NCI-H2029 treated with DMSO at 0.1 percent for 48 hours (cell line): ENCODE measurements at regions not wholly inside any gene's neighbourhood (a gene's known extent, or its start where the extent isn't known, plus 50 kb on each side); places are given as distances from the start of the nearest gene placed in this dataset.
"Not testable (repeated sequence)": the region's sequence is repeated elsewhere in the genome, so short reads cannot be mapped to it uniquely, and the experiment has no call there.

Source experiments
- DNase-seq: peaks from one replicate; lab custom pipeline; 2025; lab: John Stamatoyannopoulos, UW

DNA sequence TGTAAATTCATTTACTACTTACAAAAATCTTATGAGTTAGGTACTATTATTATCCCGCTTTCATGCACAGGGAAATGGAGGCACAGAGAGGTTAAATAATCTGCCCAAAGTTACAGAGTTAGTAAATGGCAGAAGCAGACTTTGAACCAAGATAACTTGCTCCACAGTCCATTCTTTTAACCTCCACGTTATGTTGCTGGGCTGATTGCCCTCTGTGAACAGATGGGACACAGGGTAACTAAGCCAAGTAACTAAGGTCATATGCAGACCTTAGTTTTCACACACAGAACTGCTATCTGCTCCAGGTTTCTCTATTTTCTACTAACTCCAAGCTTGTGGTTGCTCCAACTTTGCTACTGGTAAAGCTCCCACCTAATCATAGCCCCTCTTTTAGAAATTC is 147.1 kb upstream of the IFNG-AS1 start:
- no peak for DNase-seq

DNA sequence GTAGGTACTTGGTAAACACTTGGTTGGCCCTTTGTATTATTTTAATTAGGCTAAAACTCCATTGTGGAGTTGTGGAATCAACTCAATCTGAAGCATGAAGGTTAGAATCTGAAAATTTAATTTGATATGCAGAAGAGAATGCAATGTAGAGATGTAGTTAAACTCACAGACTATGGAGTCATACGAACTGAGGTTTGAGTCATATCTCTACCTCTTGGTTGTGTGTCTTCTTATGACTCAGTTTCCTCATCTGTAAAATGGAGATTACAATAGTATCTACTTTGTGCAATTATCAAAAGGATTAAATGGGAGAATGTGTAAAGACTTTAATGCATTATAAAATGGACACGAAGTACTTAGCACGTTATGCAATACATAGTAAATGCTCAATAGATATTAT is 146.0 kb upstream of the IFNG-AS1 start:
- no peak for DNase-seq

DNA sequence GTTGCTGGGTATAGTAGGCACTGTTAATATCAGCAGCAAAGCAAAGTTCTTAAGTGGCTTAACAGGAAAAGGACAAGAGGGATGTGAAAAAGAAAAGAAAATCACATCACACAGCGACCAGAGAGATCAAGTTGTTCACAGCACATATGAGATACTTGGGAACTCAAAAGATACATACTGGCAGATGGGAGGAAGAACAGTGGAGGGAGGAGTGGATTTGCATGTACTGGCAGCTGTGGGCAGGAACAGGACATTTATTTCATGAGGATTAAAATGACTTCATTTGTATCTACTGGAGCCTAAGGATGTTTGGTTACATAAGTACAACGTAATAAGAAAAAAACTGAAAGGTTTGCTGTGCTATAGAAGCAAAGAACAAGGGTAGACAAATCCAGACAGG is 136.5 kb upstream of the IFNG-AS1 start:
- DNase-seq = no peak

DNA sequence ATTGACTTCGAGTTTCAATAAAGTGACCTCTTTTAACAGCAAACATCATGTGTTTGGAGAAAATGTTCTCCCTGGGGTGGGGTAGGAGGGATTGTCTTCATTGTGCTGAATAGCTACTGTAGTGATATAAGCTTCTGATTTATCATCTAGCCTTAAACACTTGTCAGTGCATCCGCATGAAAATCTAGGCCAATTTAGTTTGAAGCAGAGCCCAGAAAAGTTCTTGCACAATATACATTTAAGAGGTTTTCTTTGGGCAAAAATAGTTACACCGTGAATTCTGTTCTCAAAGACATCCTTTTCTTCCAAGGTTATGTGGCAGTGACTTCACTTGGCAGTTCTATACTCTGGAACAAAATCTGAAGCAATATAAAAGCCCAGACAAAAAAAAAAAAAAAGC is 136.0 kb upstream of the IFNG-AS1 start:
- no peak for DNase-seq

DNA sequence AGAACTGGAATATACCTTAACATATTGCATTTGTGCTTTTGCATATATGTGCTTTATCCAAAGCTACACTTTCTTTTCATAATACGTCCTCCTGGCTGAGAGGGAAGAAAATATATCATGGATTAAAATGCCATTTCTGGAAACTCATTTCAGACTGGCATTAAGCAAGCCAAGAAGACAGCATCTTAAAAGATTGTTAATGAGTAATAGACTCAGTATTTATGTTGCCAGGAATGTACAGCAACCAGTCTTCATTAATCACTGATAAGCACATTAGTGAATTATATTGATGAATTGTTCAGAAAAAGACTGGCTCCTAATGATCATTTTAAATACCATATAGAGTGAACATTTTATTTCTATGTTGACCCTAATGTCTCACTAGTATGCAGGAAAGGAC is 134.9 kb upstream of the IFNG-AS1 start:
- DNase-seq = no peak

DNA sequence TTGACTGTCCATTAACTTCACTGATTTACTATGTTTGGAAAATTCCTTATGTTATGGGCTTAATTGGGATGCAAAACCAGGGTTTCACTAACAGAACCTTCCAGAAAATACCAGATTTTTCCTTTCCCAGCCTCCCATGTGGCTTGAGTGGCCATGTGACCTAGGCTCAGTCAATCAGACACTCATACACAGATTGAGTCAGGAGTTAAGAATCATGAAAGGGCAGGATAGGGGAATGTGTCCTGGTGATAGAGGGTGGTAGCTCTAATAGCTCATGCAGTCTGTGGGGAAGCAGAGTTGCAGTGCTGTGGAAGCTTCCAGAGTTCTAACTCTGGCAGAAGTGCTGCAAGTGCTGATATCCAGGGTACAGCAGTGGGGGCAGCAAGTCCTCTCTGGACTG is 134.1 kb upstream of the IFNG-AS1 start:
- DNase-seq = no peak

DNA sequence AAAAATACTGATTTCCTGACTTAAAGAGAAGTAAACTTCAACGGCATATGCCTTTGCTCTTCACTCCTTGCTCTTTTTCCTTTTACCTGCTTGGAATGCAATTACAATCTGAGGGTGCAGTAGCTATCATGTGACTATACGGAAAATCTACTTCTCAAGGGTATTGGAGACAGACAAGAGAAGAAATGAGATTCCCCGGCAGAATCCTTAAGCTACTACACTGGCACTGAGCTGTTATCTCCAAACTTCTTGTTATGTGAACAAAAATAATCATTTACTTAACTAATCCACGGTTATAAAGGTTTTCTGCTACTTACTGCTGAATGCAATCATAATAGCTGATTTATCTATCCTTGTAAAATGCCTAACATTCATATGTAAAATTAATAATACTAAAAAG is 118.0 kb upstream of the IFNG-AS1 start:
- DNase-seq = no peak

DNA sequence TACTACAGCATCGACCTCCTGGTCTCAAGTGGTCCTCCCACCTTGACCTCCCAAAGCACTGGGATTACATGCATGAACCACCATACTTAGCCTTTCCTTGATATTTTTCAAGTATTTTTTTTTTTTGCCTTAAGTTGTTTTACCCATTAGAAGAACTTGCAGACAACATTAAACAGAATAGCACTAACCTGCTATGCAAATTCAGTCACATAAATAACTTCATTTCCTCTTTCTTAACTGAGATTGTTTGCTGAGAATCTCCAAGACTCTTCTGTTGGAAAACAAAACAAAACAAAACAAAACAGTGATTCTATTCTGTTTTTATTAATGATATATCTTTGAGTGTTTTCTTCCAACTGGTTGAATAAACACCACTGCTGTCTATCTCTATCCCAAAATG is 115.9 kb upstream of the IFNG-AS1 start:
- no peak for DNase-seq

DNA sequence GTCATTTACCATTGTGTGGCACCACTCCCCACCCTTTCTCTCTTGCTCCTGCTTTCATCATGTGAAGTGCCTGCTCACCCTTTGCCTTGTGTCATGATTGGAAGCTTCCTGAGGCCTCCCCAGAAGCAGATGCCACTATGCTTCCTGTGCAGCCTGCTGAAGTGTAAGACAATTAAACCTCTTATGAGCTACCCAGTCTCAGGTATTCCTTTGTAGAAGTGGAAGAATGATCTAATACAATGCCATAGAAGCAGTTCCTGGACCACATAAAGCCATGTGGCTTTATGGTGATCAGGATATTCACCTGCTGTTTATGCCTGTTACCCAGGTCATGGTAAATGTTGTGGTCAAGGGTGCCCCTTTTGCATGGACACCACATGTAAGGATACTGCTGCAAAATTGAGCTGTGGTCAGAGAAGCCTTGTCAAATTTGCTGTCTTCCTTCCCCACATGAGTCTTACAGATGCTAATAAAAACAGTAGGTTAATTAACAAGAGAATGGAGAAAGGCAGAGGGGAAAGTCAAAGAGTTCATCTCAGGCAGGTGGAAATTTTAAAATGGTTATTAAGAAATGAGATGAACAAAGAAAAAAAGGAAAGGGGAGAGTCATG is 112.8 kb upstream of the IFNG-AS1 start:
- DNase-seq = no peak

DNA sequence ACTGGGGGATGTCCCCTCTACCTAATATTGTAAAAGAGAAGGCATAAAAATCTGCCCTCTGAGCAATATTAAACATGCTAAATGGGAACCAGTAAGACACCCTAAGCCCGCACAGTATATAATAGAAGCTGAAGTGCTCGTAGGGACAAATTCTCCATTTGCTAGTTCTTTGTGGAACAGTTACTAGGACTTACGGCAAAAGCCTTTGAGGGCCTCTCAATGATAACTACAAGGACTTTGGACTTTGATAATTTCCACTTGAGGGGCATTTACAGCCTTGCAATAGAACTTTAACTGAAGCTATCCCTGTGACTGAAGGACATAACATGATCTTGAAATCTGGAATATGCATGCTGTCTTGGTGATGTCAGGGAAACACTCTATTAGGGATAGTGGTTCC is 111.5 kb upstream of the IFNG-AS1 start:
- DNase-seq = no peak

DNA sequence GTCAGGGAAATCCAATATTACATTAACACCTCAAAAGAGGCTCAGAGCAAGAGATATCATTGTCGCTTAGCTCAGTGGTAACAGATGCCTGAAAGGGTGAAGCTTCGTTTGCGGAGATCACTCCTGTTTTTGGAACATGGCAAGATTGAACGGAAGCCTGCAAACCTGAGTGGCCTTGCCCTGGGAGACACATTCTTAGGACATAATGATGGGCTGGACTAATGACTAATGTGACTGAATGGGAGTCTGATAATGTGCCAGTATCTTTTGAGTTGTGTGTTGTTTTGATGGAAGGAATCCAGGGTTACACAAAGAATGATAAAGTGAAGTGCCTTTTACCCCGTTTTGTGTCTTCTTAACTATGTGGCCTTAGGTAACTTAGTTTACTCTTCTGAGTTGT is 109.3 kb upstream of the IFNG-AS1 start:
- DNase-seq = no peak

DNA sequence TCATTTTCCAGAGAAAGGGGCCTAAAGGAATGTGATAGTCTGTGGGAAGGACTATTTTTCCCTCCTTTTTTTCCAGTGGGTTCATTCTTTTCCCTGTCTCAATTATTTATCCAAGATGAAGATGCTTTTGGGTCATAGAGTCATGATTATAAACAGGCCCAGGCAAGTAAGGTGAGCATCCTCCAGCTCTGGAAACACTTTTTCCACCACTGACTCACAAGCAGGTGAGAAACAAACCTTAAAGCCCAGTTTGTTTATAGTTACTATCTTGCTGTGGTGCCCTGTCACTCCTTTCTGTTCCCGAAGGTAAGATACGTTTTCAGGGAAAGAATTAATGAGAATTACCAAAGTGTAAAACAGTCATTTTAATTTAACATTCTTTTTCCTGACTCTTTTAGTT is 107.7 kb upstream of the IFNG-AS1 start:
- DNase-seq = no peak

DNA sequence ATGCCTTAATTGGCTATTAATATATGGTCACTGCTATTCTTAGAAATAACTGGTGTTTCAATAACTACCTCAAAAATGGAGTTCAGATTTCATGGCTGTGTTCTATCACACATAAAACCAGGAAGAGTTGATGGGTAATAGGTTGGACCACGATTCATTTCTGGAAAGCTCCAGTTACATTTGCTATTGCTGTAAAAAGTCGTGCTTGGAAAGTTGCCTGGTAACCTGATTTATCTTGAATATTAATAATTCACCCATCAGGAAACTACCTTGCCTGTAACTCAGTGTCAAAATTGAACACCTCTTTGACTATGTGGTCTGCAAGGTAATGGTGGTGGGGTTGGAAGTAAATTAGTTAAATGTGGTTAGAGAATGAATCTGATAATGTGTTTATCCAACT is 104.7 kb upstream of the IFNG-AS1 start:
- no peak for DNase-seq

DNA sequence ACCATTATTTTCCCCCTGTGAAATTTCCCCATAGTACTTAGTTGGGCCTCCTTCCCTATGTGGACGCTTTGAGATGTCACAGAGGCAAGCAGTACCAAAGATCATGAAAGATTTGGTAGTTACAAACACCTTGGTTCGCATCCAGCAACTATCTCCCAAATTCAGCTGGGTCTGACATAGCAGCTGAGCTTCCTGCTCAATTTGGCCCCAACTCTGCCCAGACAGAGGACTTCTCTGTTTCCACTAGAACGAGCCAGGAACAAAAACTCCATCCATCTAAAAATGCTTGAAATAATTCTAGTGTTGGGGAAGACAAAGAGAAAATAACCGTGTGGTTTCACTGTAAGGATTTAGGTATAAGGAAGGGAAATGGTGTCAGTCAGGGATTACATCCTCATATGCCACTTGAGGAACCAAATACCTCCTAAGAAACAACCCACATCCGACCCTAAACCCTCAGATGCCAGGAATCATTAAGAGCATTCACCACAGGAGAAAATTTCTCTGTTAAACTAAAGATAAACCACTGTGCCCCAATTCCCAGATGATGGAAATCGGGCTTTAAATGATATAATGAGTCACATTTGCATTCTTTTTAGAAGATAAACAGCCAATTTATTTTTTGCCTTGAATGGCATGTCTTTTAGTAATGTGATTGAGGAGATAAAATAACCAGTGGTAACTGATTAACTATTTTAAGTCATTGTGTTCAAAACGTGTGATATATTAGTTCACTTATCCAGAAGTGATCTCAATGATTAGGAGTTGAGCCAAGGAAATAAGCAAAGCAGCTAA is 103.7 kb upstream of the IFNG-AS1 start:
- no peak for DNase-seq

DNA sequence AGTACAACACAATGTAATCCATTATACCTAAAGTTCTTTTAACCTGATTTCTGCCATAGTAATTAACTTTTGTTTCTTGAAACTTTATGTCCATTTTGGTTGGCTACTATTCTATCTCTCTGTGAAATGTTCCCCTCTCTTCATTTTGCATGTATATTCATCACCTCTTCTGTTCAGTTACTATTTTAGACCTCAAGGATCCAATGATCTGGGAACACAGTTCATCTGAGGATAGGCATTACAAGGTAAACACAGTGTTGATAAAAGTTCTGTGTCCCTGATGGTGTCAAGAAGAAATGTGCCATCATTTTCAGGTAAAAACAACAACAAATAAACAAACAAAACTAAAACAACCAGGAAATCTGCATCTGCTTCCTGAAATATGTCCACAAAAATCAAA is 102.2 kb upstream of the IFNG-AS1 start:
- DNase-seq = no peak

DNA sequence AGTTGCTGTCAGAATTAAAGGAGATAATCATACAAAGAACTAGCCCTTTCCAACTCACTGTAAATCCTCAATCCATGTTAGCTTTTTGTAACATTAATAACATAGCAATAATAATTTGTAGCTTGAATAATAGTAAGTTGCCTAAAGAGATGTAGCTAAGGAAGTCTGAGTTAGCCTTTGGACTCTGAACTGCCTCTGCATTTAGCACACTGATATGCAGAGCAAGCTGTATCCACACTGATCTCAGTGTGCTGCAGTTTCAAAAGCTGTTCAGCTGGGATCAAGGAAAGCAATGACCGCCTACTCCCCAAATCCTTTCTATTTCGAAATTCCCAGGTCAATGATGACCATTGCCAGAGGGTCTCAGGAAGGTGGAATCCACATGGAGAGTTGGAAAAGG is 99.3 kb upstream of the IFNG-AS1 start:
- no peak for DNase-seq

DNA sequence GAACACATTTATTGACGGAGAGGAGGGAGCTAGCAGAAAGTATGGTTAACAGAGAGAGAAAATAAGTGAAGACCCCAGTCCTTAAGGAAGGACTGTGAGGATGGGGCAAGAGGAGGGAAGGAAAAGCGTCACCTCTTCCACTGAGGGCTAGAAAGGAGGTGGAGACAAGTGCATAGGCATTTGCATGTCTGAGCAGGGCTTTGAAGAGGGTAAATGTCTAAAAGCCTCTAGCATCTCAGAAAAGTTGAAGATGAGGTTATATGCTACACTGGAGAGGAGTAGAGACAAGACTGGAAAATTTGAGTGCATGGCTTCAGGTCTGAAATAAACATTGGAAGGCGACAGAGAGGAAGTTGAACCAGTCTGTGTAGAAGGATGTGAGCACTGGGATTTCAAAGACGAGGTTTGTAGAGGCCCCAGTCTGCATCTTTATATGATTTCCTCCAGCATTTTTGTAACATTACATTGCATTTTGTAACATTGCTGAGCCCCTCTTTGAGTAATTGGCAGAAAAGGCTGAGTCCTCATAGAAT is 98.5 kb upstream of the IFNG-AS1 start:
- no peak for DNase-seq

DNA sequence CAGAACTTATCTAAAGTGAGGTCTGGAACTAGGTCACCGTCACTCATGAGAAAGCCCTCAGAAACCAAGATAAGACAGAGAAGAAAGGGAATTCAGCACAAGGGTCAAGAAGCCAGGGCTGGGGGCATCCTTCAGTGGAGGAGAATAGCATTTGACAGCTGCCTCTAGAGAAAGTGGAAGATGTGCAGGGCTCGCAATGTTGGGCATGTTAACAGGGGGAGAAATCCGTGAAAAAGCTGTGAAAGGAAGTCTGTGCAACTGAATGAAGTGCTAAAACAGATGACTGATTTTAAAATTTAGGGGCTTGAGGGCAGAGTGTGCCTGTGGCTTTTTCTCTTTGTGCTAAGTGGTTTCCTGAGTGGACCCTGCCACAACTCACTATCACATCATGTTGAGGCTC is 97.7 kb upstream of the IFNG-AS1 start:
- DNase-seq = no peak

DNA sequence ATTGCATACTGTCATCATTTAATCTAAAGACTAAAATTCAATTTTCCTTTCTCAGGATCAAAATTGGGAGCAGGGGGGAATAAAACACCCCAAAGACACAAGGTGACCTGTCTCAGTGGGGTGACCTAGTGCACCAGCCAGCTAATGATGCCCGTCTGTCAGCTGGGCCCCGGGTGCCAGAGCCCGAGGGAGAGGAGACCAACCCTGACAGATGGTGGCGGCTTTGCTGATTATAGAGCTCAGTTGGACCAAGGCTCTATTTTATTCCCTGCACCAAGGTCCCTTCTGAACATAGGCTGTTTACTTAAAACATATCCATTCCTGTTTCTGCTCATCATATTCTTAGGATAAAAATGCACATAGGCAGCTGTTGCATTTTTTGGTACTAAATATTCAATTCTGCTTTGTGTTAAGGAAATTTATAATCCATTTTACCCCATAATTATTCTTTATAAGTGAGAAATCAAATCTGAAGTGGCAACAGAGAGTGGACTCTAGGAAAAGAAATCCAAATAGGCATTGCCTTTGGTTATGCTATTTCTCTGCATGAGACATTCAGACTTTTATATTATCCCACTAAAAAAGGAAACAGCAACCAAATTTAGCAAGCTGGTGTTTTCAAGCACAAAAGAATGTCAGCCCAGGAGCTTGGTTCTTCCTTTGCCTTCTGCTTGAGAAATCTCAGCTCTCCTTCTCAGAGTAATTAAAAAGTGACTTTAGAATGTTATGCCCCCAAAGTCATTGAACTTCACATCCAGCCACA is 96.8 kb upstream of the IFNG-AS1 start:
- no peak for DNase-seq

DNA sequence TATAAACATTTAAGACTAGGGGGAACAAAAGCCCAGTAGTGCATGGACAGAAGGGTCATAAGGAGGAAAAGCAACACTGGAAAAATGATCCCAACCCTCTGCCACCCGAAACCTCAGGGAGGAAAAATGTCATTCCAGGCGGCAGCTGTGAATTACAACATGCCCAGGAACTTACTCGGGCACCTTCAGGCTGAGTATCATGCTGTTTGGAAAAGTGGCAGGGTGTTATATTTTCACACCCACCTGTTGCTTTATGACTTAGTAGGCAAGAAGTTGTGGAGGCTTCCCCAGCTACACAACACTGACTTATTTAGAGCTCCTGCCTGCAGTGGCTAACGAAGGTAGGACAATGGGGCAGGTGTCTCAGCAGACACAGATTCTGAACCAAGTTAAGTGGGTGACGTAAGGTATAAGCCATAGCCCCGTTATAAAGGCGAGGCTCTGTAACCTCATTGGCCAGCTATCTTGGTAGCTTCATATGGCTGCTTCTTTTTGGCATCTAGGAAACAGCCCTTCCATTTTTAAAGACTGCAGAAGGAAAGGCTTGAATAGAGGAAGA is 96.1 kb upstream of the IFNG-AS1 start:
- DNase-seq = no peak

DNA sequence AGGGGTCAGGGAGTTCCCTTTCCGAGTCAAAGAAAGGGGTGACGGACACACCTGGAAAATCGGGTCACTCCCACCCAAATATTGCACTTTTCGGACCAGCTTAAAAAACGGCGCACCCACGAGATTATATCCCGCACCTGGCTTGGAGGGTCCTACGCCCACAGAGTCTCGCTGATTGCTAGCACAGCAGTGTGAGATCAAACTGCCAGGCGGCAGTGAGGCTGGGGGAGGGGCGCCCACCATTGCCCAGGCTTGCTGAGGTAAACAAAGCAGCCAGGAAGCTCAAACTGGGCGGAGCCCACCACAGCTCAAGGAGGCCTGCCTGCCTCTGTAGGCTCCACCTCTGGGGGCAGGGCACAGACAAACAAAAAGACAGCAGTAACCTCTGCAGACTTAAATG is 88.8 kb upstream of the IFNG-AS1 start:
- DNase-seq = not testable (repeated sequence)

DNA sequence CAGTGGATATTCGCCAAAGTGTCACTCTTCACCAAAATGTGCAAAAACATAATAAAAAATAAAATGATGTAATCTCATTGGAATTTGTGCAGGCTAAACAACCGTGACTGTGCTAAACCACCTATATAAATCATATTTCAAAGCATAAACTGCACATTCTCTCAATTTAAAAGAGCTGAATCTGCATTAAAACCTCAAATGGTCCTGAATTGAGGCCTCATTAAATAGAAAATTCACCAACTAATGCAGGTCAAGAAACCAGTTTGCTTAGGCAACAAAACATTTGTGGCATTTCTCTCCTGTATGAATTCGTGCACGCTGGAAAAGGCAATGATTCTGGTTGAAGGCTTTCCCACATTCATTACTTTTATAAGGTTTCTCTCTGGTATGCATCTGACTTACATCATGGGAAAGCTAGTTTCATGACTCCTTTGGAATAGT is 80.1 kb upstream of the IFNG-AS1 start:
- DNase-seq = no peak

DNA sequence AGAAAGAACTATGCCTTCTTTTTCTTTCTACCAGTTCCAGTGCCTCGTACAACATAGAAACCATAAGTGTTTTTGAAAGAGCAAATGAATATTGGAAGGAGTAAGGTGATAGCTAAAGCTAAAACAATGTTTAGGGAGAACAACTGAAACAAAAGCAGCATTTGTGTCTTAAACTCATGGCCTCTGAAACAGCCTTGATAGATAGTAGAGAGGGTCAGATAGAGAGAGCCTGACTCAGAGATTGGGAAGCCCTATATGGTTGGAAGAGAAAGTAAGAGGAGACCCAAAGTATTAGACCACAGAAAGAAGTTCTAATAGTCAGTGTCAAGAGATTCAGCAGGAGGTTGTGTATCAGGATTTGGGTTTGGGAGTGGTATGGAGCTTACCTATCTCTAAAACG is 79.6 kb upstream of the IFNG-AS1 start:
- no peak for DNase-seq
